CD8-positive, alpha-beta memory T cell (primary cell): ENCODE measurements at regions not wholly inside any gene's neighbourhood (a gene's known extent, or its start where the extent isn't known, plus 50 kb on each side); places are given as distances from the start of the nearest gene placed in this dataset.

Experiments
- CTCF ChIA-PET: fragments of 350-600 bp; sonication (Branson Sonifier 250); formaldehyde crosslinking; loops from one replicate; lab custom pipeline; 2021; ENCODE audit warnings: antibody characterized with exemption; lab: Charles Lee
- POLR2A ChIA-PET: fragments of 350-600 bp; sonication (Branson Sonifier 250); formaldehyde crosslinking; loops from one replicate; lab custom pipeline; 2021; ENCODE audit warnings: antibody characterized with exemption; lab: Charles Lee
- DNase-seq, 5 donors: peaks; one replicate each; pipeline versions ENCODE4 v3.0.0 to v3.0.0-alpha.2; 2020 to 2022; ENCODE audit warnings: mixed read lengths in 1 of 5
- H3K27ac ChIP-seq: one replicate; pipeline ENCODE4 v1.7.0; 2013; ENCODE audit warnings: low read depth, mild to moderate bottlenecking, low read length, moderate library complexity
- H3K27me3 ChIP-seq: 2 replicates; pipeline ENCODE4 v1.7.0; 2013; ENCODE audit warnings: low read length, mild to moderate bottlenecking; ENCODE audit not compliant: insufficient read depth, poor library complexity, severe bottlenecking
- H3K36me3 ChIP-seq: 2 replicates; pipeline ENCODE4 v1.7.0; 2013; ENCODE audit warnings: mild to moderate bottlenecking, low read length, moderate library complexity; ENCODE audit not compliant: insufficient read depth
- H3K4me1 ChIP-seq: 2 replicates; pipeline ENCODE4 v1.7.0; 2013; ENCODE audit warnings: mild to moderate bottlenecking, low read length, moderate library complexity; ENCODE audit not compliant: insufficient read depth
- H3K4me3 ChIP-seq: 2 replicates; pipeline ENCODE4 v1.7.0; 2013; ENCODE audit warnings: mild to moderate bottlenecking, low read length
- H3K9me3 ChIP-seq: 2 replicates; pipeline ENCODE4 v1.7.0; 2013; ENCODE audit warnings: mild to moderate bottlenecking, low read length
- H3K27ac Mint-ChIP-seq, 8 donors: one replicate each; pipeline ENCODE4 v1.8.0; 2020 to 2021; ENCODE audit warnings: mixed read lengths in 8 of 8, mild to moderate bottlenecking in 6 of 8, inconsistent platforms in 3 of 8, moderate library complexity in 3 of 8
- H3K27me3 Mint-ChIP-seq, 2 donors: one replicate each; pipeline ENCODE4 v1.8.0; 2020 to 2021; ENCODE audit warnings: mixed read lengths in 2 of 2, mild to moderate bottlenecking in 1 of 2, moderate library complexity in 1 of 2
- H3K36me3 Mint-ChIP-seq, 3 donors: one replicate each; pipeline ENCODE4 v1.8.0; 2020 to 2021; ENCODE audit warnings: mixed read lengths in 3 of 3, inconsistent platforms in 1 of 3, mild to moderate bottlenecking in 1 of 3
- H3K4me1 Mint-ChIP-seq, 3 donors: one replicate each; pipeline ENCODE4 v1.8.0; 2020 to 2021; ENCODE audit warnings: mixed read lengths in 3 of 3, inconsistent platforms in 1 of 3, mild to moderate bottlenecking in 1 of 3
- H3K4me3 Mint-ChIP-seq, 7 donors: one replicate each; pipeline ENCODE4 v1.8.0; 2020 to 2021; ENCODE audit warnings: mixed read lengths in 7 of 7, mild to moderate bottlenecking in 6 of 7, moderate library complexity in 4 of 7, inconsistent platforms in 2 of 7
- H3K9me3 Mint-ChIP-seq, 5 donors: one replicate each; pipeline ENCODE4 v1.8.0; 2020 to 2022; ENCODE audit warnings: mixed read lengths in 5 of 5, mild to moderate bottlenecking in 3 of 5, moderate library complexity in 2 of 5, inconsistent platforms in 1 of 5

DNA sequence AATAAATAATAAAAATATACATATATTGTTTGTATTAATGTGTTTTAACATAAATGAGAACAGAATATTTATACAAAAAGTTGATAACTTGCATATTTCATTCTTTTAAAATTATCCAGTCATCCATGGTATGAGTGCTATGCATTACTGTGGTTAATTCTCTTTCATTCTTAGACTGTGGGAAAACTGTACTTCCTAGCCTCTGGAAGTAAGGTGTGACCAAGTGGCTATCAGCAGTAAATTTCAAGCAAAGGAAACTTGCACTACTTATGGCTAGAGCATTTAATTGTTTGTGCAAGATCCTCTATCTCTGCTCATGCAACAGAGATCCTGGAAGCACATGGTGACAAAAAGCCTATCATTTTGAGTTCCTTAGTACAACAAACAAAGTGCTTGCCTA is 1054.5 kb upstream of the PABPC4L start:
- Mint-ChIP-seq H3K4me3 (no peak overlapping the region), H3K27me3 (no peaks in the 10 kb centered on the region), H3K27ac (no peak overlapping the region), H3K4me1 (no peaks in the 10 kb centered on the region), H3K36me3 (no peaks in the 10 kb centered on the region), H3K9me3 (peaks cover 2 to 14% (median 5%) of the 10 kb centered on the region in 5 donors)
- no peaks in the 10 kb centered on the region for H3K4me1 ChIP-seq
- H3K4me3 ChIP-seq: no peak overlapping the region
- no peaks in the 10 kb centered on the region for H3K27me3 ChIP-seq
- no peaks in the 10 kb centered on the region for H3K9me3 ChIP-seq
- no peaks in the 10 kb centered on the region for H3K36me3 ChIP-seq
- DNase-seq: no peak
- POLR2A ChIA-PET: no interaction called here
- H3K27ac ChIP-seq: no peak overlapping the region
- CTCF ChIA-PET: no interaction called here

DNA sequence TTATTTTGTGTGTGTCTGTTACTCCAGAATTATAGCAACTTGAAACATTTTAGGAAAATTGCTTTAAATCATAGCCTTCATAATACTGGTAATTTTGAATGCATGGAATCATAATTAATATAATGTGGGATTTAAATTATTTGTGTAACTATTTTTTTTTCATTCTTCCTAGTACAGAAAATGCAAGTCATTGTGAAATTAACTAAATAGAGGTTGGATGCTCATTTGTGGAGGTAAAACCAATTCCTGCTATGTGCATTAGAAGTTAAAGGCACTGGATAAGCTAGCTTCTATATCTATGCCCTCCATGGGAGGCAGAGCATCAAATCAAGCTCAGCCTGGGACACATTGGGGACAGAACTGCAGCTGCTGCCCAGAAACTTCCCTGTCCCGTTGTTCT is 1048.5 kb upstream of the PABPC4L start:
- Mint-ChIP-seq H3K36me3 (no peaks in the 10 kb centered on the region), H3K4me3 (no peak overlapping the region), H3K4me1 (no peaks in the 10 kb centered on the region), H3K27ac (no peak overlapping the region), H3K27me3 (no peaks in the 10 kb centered on the region), H3K9me3 (peaks cover 0 to 17% (median 0%) of the 10 kb centered on the region in 5 donors)
- H3K27ac ChIP-seq: no peak overlapping the region
- peaks cover 5% of the 10 kb centered on the region for H3K9me3 ChIP-seq
- no peak overlapping the region for H3K4me3 ChIP-seq
- POLR2A ChIA-PET: no interaction called here
- no peak for DNase-seq
- H3K36me3 ChIP-seq: no peaks in the 10 kb centered on the region
- no peaks in the 10 kb centered on the region for H3K27me3 ChIP-seq
- H3K4me1 ChIP-seq: no peaks in the 10 kb centered on the region
- CTCF ChIA-PET: no interaction called here

DNA sequence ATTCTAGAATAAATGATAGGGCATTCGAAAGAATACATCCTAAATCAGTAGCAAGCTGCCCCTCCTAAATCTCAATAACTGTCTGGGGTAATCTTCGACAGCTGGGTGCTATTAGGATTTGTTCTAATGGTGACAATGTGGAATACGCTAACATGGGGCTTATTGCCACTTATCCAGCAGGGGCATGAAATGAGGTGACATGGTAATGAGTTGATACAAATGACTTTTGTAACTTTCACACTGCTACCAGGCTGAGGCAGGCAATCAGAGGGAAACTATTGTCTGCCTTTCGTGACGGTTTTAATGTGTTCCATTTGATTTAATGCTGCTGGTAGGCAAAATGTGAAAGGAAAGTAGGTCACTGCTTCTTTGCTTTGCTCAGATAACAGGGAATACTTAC is 1047.4 kb upstream of the PABPC4L start:
- H3K27ac Mint-ChIP-seq: no peak overlapping the region
- no peak overlapping the region for H3K4me3 Mint-ChIP-seq

DNA sequence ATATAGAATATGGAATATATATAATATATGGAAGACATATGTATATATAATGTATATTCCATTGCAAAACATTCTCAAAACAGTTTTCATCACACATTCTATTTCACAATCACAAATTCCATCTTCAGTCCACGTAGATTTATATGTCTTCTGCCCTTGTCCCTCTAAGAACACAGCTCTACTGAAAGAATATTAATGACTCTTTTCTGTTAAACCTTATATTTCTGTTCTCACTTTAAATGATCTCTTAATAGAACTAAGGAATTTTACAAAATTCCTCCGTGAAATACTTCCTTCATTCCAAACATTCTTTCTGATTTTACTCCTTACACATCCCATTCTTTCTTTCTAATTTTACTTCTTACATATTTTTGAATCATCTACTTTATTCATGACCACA is 1043.1 kb upstream of the PABPC4L start:
- Histone ChIP-seq H3K4me1 (no peaks in the 10 kb centered on the region), H3K4me3 (no peak overlapping the region), H3K36me3 (no peaks in the 10 kb centered on the region), H3K27ac (no peak overlapping the region), H3K27me3 (no peaks in the 10 kb centered on the region), H3K9me3 (peaks cover 5% of the 10 kb centered on the region)
- DNase-seq: no peak
- POLR2A ChIA-PET: no interaction called here
- Mint-ChIP-seq H3K27me3 (peaks cover 0 to 3% of the 10 kb centered on the region in 2 donors), H3K27ac (no peak overlapping the region), H3K4me1 (no peaks in the 10 kb centered on the region), H3K36me3 (no peaks in the 10 kb centered on the region), H3K4me3 (no peak overlapping the region), H3K9me3 (peaks cover 0 to 29% (median 6%) of the 10 kb centered on the region in 5 donors)
- CTCF ChIA-PET: no interaction called here

More for the DNA sequence above, 1047.4 kb upstream of the PABPC4L start:
- no peaks in the 10 kb centered on the region for H3K36me3 ChIP-seq
- no peaks in the 10 kb centered on the region for H3K36me3 Mint-ChIP-seq
- DNase-seq: no peak
- no peak overlapping the region for H3K4me3 ChIP-seq
- H3K4me1 ChIP-seq: no peaks in the 10 kb centered on the region
- peaks cover 0 to 3% of the 10 kb centered on the region in 2 donors for H3K27me3 Mint-ChIP-seq
- H3K9me3 Mint-ChIP-seq: peaks cover 0 to 21% (median 0%) of the 10 kb centered on the region in 5 donors
- H3K27me3 ChIP-seq: no peaks in the 10 kb centered on the region
- POLR2A ChIA-PET: no interaction called here
- H3K9me3 ChIP-seq: peaks cover 5% of the 10 kb centered on the region
- no peaks in the 10 kb centered on the region for H3K4me1 Mint-ChIP-seq
- no peak overlapping the region for H3K27ac ChIP-seq
- CTCF ChIA-PET: no interaction called here

DNA sequence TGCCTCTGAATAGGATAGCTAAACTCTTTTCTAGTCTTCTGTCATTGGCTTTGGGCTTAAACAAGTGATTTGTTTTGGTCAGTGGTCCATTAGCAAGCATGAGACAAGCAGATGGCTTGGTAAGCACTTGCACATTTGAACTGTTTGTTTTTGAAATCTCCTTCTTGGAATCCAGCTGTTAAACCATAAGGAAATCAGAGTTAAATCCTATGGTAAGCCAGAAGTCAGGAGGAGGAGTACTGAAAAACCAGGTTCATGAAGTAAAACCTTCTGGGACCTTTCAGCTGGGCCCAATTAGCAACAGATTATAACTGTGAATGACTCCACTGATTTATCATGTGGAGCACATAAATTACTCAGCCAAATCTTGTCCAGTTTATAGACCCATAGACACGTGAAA is 1042.5 kb upstream of the PABPC4L start:
- no peak overlapping the region for H3K27ac ChIP-seq
- H3K4me1 Mint-ChIP-seq: no peaks in the 10 kb centered on the region
- POLR2A ChIA-PET: no interaction called here
- peaks cover 0 to 3% of the 10 kb centered on the region in 2 donors for H3K27me3 Mint-ChIP-seq
- peaks cover 5% of the 10 kb centered on the region for H3K9me3 ChIP-seq
- H3K4me1 ChIP-seq: no peaks in the 10 kb centered on the region
- no peak for DNase-seq
- H3K36me3 Mint-ChIP-seq: no peaks in the 10 kb centered on the region
- no peak overlapping the region for H3K27ac Mint-ChIP-seq
- peaks cover 0 to 29% (median 6%) of the 10 kb centered on the region in 5 donors for H3K9me3 Mint-ChIP-seq
- no peak overlapping the region for H3K4me3 ChIP-seq
- CTCF ChIA-PET: no interaction called here
- H3K36me3 ChIP-seq: no peaks in the 10 kb centered on the region
- no peak overlapping the region for H3K4me3 Mint-ChIP-seq
- H3K27me3 ChIP-seq: no peaks in the 10 kb centered on the region

DNA sequence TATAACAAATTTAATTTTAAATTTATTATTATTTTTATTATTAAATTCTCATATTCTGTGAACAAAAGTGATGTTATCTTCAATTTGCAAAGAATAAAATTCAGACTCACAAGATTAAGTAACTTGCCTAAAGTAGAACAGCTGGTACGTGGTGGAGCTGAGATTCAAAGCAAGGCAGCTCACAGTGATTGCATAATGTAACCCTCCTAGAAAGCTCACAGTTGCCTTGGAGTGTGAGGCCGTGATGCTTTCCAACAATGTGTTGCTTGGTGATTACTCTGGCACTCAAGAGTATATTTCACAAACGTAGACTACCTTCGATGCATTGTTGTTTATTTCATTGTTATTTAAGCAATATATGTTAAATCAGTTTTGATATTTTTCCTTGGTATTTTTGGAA is 1039.2 kb upstream of the PABPC4L start:
- H3K4me1 Mint-ChIP-seq: no peaks in the 10 kb centered on the region
- H3K36me3 ChIP-seq: no peaks in the 10 kb centered on the region
- no peak overlapping the region for H3K27ac Mint-ChIP-seq
- POLR2A ChIA-PET: no interaction called here
- CTCF ChIA-PET: no interaction called here
- H3K4me3 ChIP-seq: no peak overlapping the region
- peaks cover 0 to 3% of the 10 kb centered on the region in 2 donors for H3K27me3 Mint-ChIP-seq
- H3K27ac ChIP-seq: no peak overlapping the region
- no peak for DNase-seq
- H3K9me3 Mint-ChIP-seq: peaks cover 0 to 18% (median 6%) of the 10 kb centered on the region in 5 donors
- no peaks in the 10 kb centered on the region for H3K4me1 ChIP-seq
- H3K27me3 ChIP-seq: no peaks in the 10 kb centered on the region
- H3K4me3 Mint-ChIP-seq: no peak overlapping the region
- no peaks in the 10 kb centered on the region for H3K36me3 Mint-ChIP-seq
- H3K9me3 ChIP-seq: no peaks in the 10 kb centered on the region

DNA sequence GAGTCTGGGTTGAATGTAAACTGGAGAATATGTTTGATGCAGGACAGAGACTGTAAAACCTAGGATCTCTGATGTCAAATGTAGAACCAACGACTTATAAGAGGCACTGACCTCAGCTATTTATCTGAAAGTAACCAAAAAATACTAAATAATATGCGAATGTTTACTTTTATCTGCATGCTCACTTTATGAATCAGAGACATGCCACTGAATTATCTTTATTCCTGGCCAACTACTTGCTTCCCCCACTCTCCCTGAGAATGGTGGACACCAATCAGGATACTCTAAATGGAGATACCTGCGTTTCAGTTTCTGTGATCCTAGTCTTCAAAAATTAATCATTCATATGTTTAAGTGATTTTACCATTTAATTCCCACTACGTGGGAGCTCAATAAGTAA is 1038.4 kb upstream of the PABPC4L start:
- Mint-ChIP-seq H3K27me3 (peaks cover 0 to 3% of the 10 kb centered on the region in 2 donors), H3K4me3 (no peak overlapping the region), H3K27ac (no peak overlapping the region), H3K4me1 (no peaks in the 10 kb centered on the region), H3K36me3 (no peaks in the 10 kb centered on the region), H3K9me3 (peaks cover 0 to 22% (median 7%) of the 10 kb centered on the region in 5 donors)
- Histone ChIP-seq H3K27me3 (no peaks in the 10 kb centered on the region), H3K9me3 (no peaks in the 10 kb centered on the region), H3K4me1 (no peaks in the 10 kb centered on the region), H3K36me3 (no peaks in the 10 kb centered on the region), H3K27ac (no peak overlapping the region), H3K4me3 (no peak overlapping the region)
- POLR2A ChIA-PET: interaction anchor here (0.6 kb wide), 1 partner anchor 1504 kb away, joined by 3 read pairs; no protein-coding TSS in a partner anchor
- CTCF ChIA-PET: no interaction called here
- no peak for DNase-seq

DNA sequence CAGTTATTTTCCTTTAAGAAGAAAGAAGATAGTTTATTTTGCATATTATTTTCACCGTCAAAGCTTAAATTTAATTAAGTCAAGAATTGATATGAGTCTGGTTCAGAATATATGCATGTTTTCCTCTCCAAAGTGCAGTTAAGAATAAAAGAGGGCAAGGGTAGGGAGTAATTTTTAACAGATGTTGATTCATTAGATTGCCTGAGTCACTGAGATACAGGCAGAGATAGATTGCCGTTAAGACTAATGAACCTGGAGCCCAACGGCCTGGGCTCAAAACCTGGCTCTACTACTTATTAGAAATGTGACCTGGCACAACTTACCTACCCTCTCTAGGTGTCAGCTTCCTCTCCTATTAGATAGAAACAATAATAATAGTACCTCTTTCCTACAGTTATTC is 1037.4 kb upstream of the PABPC4L start:
- CTCF ChIA-PET: no interaction called here
- POLR2A ChIA-PET: no interaction called here
- Mint-ChIP-seq H3K4me3 (no peak overlapping the region), H3K9me3 (peaks cover 0 to 26% (median 8%) of the 10 kb centered on the region in 5 donors), H3K27me3 (no peaks in the 10 kb centered on the region), H3K36me3 (no peaks in the 10 kb centered on the region), H3K27ac (no peak overlapping the region), H3K4me1 (no peaks in the 10 kb centered on the region)
- Histone ChIP-seq H3K4me1 (no peaks in the 10 kb centered on the region), H3K27me3 (no peaks in the 10 kb centered on the region), H3K27ac (no peak overlapping the region), H3K9me3 (no peaks in the 10 kb centered on the region), H3K4me3 (no peak overlapping the region), H3K36me3 (no peaks in the 10 kb centered on the region)
- no peak for DNase-seq

DNA sequence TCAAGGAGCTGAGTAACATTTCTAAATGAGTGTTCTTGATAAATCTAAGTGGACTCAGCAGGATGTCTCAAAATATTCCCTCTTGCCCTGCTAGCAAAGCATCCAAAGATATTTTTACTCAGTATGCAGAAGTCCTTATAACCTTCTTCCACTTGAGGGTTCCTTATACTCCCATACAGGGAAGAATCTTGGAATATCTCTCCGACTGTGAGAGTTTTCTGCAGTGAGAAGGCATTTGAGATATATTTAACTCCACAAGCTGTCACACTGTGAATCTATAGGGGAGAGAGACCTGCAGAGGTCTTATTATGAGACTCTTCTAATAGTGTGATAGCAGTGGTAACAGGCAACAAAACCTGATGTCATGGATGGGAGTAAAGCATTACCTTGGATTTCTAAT is 1034.5 kb upstream of the PABPC4L start:
- no peaks in the 10 kb centered on the region for H3K9me3 ChIP-seq
- no peaks in the 10 kb centered on the region for H3K27me3 ChIP-seq
- H3K27me3 Mint-ChIP-seq: no peaks in the 10 kb centered on the region
- no peaks in the 10 kb centered on the region for H3K36me3 Mint-ChIP-seq
- ChIA-PET POLR2A (no interaction called here), CTCF (no interaction called here)
- no peak overlapping the region for H3K27ac Mint-ChIP-seq
- H3K4me3 ChIP-seq: no peak overlapping the region
- no peaks in the 10 kb centered on the region for H3K36me3 ChIP-seq
- no peaks in the 10 kb centered on the region for H3K4me1 Mint-ChIP-seq
- no peak overlapping the region for H3K27ac ChIP-seq
- H3K4me1 ChIP-seq: no peaks in the 10 kb centered on the region
- peaks cover 0 to 14% (median 5%) of the 10 kb centered on the region in 5 donors for H3K9me3 Mint-ChIP-seq
- DNase-seq: no peak
- no peak overlapping the region for H3K4me3 Mint-ChIP-seq
